ENCODE measurements at regions not wholly inside any gene's neighbourhood (a gene's known extent, or its start where the extent isn't known, plus 50 kb on each side); places are given as distances from the start of the nearest gene placed in this dataset.

- H3K4me1 ChIP-seq (ENCODE audit: control insufficient read depth, insufficient read depth, low read length): no peaks in the 10 kb centered on the region; the same call in 1 of the 2 replicates
- ATAC-seq (no peak; the same call in 1 of the 2 replicates), DNase-seq (ENCODE audit: low read depth, low spot score) (no peak)
- H3K9me3 ChIP-seq (ENCODE audit: control insufficient read depth, insufficient read depth, low read depth, low read length): no peaks in the 10 kb centered on the region
- H3K4me3 ChIP-seq (ENCODE audit: low read depth in 2 of 2, low read length in 2 of 2): no peak overlapping the region
- in situ Hi-C loops (cut with HindIII; ENCODE audit: low pct_unique_long_range_greater_than_20kb, low sequenced_read_pairs): no loop called here
- CTCF ChIA-PET: no interaction called here
- BruUV-seq (replicated peaks): no TSS peak
- POLR2A ChIA-PET: no interaction called here
- H3K27me3 ChIP-seq (ENCODE audit: control insufficient read depth, insufficient read depth, low read length): no peaks in the 10 kb centered on the region
- intact Hi-C loops (cut with micrococcal nuclease; ENCODE audit: unreplicated experiment): no loop called here
- H3K27ac ChIP-seq (ENCODE audit: low read length): peak overlapping the region; percentile 41; the same call in 1 of the 2 replicates
- TF ChIP-seq SIN3A (IDR thresholded peaks at IDR 0.05; ENCODE audit: borderline replicate concordance, insufficient read depth, low read depth, low read length) (no peak), TCF7L2 (IDR thresholded peaks at IDR 0.05; ENCODE audit: low read depth, low read length) (no peak), CTCF (IDR thresholded peaks at IDR 0.05) (no peak), POLR2AphosphoS5 (IDR thresholded peaks at IDR 0.05; ENCODE audit: low read depth, low read length) (no peak)
- TF ChIP-seq, protein P1, sequence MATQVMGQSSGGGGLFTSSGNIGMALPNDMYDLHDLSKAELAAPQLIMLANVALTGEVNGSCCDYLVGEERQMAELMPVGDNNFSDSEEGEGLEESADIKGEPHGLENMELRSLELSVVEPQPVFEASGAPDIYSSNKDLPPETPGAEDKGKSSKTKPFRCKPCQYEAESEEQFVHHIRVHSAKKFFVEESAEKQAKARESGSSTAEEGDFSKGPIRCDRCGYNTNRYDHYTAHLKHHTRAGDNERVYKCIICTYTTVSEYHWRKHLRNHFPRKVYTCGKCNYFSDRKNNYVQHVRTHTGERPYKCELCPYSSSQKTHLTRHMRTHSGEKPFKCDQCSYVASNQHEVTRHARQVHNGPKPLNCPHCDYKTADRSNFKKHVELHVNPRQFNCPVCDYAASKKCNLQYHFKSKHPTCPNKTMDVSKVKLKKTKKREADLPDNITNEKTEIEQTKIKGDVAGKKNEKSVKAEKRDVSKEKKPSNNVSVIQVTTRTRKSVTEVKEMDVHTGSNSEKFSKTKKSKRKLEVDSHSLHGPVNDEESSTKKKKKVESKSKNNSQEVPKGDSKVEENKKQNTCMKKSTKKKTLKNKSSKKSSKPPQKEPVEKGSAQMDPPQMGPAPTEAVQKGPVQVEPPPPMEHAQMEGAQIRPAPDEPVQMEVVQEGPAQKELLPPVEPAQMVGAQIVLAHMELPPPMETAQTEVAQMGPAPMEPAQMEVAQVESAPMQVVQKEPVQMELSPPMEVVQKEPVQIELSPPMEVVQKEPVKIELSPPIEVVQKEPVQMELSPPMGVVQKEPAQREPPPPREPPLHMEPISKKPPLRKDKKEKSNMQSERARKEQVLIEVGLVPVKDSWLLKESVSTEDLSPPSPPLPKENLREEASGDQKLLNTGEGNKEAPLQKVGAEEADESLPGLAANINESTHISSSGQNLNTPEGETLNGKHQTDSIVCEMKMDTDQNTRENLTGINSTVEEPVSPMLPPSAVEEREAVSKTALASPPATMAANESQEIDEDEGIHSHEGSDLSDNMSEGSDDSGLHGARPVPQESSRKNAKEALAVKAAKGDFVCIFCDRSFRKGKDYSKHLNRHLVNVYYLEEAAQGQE (IDR thresholded peaks at IDR 0.05; ENCODE audit: insufficient read depth in 1 of 2, low read depth in 2 of 2, low read length in 1 of 2): no peak
- no peaks in the 10 kb centered on the region for H3K36me3 ChIP-seq (ENCODE audit: control insufficient read depth, insufficient read depth, low read length)
These were observed 287.9 kb upstream of the TRIB2 start for GRCh38 chr2:12428786-12429185.

DNA sequence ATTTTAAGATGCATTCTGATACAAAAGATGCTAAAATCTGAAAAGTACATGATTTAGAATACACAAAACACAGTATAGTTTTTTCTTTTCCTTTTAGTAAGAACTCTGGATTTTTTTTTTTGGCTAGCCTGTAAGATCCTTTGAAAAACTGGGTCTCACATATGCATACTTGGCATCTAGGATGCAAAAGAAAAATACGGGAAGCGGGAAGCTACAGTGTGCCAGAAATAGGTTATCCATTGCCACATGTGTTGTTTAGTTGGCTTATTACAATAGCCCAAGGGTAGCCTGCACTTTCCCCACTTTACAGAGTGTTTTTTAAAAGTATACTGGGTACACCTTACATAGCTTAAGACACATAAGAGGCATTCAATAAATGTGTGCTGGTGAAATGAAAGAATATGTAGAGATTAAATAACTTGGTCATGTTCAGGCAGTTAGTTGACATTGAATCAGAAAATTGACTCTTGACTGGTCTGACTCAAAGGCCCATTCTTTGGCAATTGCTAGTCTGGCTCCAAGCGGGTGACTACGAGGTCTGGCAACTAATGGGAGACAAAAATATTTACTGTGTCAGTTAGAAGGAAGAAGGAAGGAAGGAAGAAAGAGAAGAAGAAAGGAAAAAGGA is 286.8 kb upstream of the TRIB2 start:
- Histone ChIP-seq H3K4me1 (ENCODE audit: control insufficient read depth, insufficient read depth, low read length) (no peaks in the 10 kb centered on the region; the same call in 1 of the 2 replicates), H3K9me3 (ENCODE audit: control insufficient read depth, insufficient read depth, low read depth, low read length) (no peaks in the 10 kb centered on the region), H3K36me3 (ENCODE audit: control insufficient read depth, insufficient read depth, low read length) (no peaks in the 10 kb centered on the region), H3K4me3 (ENCODE audit: low read depth in 2 of 2, low read length in 2 of 2) (no peak overlapping the region), H3K27ac (ENCODE audit: low read length) (no peak overlapping the region), H3K27me3 (ENCODE audit: control insufficient read depth, insufficient read depth, low read length) (no peaks in the 10 kb centered on the region)
- in situ Hi-C loops (cut with HindIII; ENCODE audit: low pct_unique_long_range_greater_than_20kb, low sequenced_read_pairs) (no loop called here), intact Hi-C loops (cut with micrococcal nuclease; ENCODE audit: unreplicated experiment) (no loop called here)
- ChIA-PET CTCF (no interaction called here), POLR2A (no interaction called here)
- ATAC-seq (no peak), DNase-seq (ENCODE audit: low read depth, low spot score) (no peak)
- no TSS peak for BruUV-seq (replicated peaks)
- TF ChIP-seq TCF7L2 (IDR thresholded peaks at IDR 0.05; ENCODE audit: low read depth, low read length) (no peak), POLR2AphosphoS5 (IDR thresholded peaks at IDR 0.05; ENCODE audit: low read depth, low read length) (no peak), SIN3A (IDR thresholded peaks at IDR 0.05; ENCODE audit: borderline replicate concordance, insufficient read depth, low read depth, low read length) (no peak), CTCF (IDR thresholded peaks at IDR 0.05) (no peak)
- TF ChIP-seq, protein P1 (IDR thresholded peaks at IDR 0.05; ENCODE audit: insufficient read depth in 1 of 2, low read depth in 2 of 2, low read length in 1 of 2): no peak

Measured in Panc1 (cell line).